GM12878 (cell line): ENCODE measurements at regions not wholly inside any gene's neighbourhood (a gene's known extent, or its start where the extent isn't known, plus 50 kb on each side); places are given as distances from the start of the nearest gene placed in this dataset.

Experiments used
- ATAC-seq: fragments of 200-7000 bp; cut with Tn5 transposase; 3 replicates; pipeline ENCODE4 v1.9.1; 2020; ENCODE audit warnings: mild to moderate bottlenecking, moderate library complexity
- BruUV-seq: library from RNA; stranded (reverse); fragments of 400-500 nt; replicated peaks from 2 replicates; lab custom pipeline; 2021; lab: Mats Ljungman, UMichigan
- CTCF ChIA-PET: fragments of 300-600 bp; sonication (Branson Sonifier 250); formaldehyde crosslinking; extraction: SDS; loops from one replicate; lab custom pipeline; 2021; ENCODE audit warnings: inconsistent platforms; lab: Yijun Ruan, JAX
- POLR2A ChIA-PET: fragments of 350-600 bp; formaldehyde crosslinking; extraction: SDS; loops from one replicate; lab custom pipeline; 2021; ENCODE audit warnings: inconsistent platforms; lab: Charles Lee
- RAD21 ChIA-PET: fragments of 300-600 bp; sonication (Branson Sonifier 250); formaldehyde crosslinking; loops from one replicate; lab custom pipeline; 2023; ENCODE audit warnings: antibody characterized with exemption; ENCODE audit not compliant: unreplicated experiment; lab: Charles Lee
- SMC1A ChIA-PET: fragments of 300-600 bp; sonication (Branson Sonifier 250); formaldehyde crosslinking; loops from one replicate; lab custom pipeline; 2023; ENCODE audit not compliant: unreplicated experiment, uncharacterized antibody; lab: Charles Lee
- DNase-seq: peaks from one replicate; pipeline ENCODE4 v3.0.0-alpha.2; 2011; ENCODE audit warnings: low read depth, low spot score
- FAIRE-seq: peaks from 3 replicates; lab custom pipeline; 2011; peaks lifted over from hg19 to GRCh38; lab: Jason Lieb, UNC
- H2AFZ ChIP-seq: 2 replicates; pipeline ENCODE4 v1.6.0; 2011; ENCODE audit warnings: low read depth, low read length, control low read depth; ENCODE audit not compliant: control insufficient read depth
- H3K27ac ChIP-seq: 2 replicates; pipeline ENCODE4 v1.5.1; 2011; ENCODE audit warnings: control low read depth; ENCODE audit not compliant: control insufficient read depth, insufficient read depth
- H3K27me3 ChIP-seq, 2 experiments: replicated peaks in 1 of 2; 2 replicates each; pipeline versions ENCODE4 v1.6.0 to v1.6.1; 2011; ENCODE audit warnings: low read length in 1 of 2; ENCODE audit not compliant: control insufficient read depth in 2 of 2, insufficient read depth in 2 of 2
- H3K36me3 ChIP-seq, 2 experiments: 2 replicates each; pipeline ENCODE4 v1.5.1; 2011; ENCODE audit warnings: low read length in 1 of 2; ENCODE audit not compliant: control insufficient read depth in 2 of 2, insufficient read depth in 2 of 2
- H3K4me1 ChIP-seq: 2 replicates; pipeline ENCODE4 v1.6.1; 2011; ENCODE audit warnings: mild to moderate bottlenecking, low read length, moderate library complexity, mixed read lengths; ENCODE audit not compliant: control insufficient read depth, insufficient read depth
- H3K4me2 ChIP-seq: 2 replicates; pipeline ENCODE4 v1.6.0; 2011; ENCODE audit warnings: control low read depth; ENCODE audit not compliant: control insufficient read depth, insufficient read depth
- H3K4me3 ChIP-seq: fragments of 200-600 bp; sonication (generic); 2 replicates; pipeline ENCODE4 v1.5.1; 2016
- H3K79me2 ChIP-seq: 2 replicates; pipeline ENCODE4 v1.6.0; 2011; ENCODE audit warnings: low read length; ENCODE audit not compliant: control insufficient read depth, insufficient read depth
- H3K9ac ChIP-seq: 2 replicates; pipeline ENCODE4 v1.8.0; 2011; ENCODE audit warnings: low read length, control low read depth, mixed read lengths; ENCODE audit not compliant: control insufficient read depth, insufficient read depth
- H3K9me3 ChIP-seq: replicated peaks from 3 replicates; pipeline ENCODE4 v1.5.1; 2011; ENCODE audit warnings: mild to moderate bottlenecking, low read length; ENCODE audit not compliant: control insufficient read depth, insufficient read depth
- H4K20me1 ChIP-seq: 2 replicates; pipeline ENCODE4 v1.6.0; 2011; ENCODE audit not compliant: control insufficient read depth, insufficient read depth
- BHLHE40 ChIP-seq, 2 experiments: fragments of 450-650 bp in 1 of 2; IDR thresholded peaks; 2 replicates each; pipeline ENCODE4 v1.6.1; 2011 to 2017; ENCODE audit warnings: low read depth in 2 of 2, borderline replicate concordance in 1 of 2, improper control_type of control experiment in 1 of 2, low read length in 1 of 2, mild to moderate bottlenecking in 1 of 2
- CEBPB ChIP-seq, 2 experiments: fragments of 150-350 bp in 1 of 2; IDR thresholded peaks; 2 replicates each; pipeline ENCODE4 v1.6.1; 2012 to 2014; ENCODE audit warnings: low read depth in 2 of 2, low read length in 2 of 2, borderline replicate concordance in 1 of 2, inconsistent platforms in 1 of 2
- CREM ChIP-seq: IDR thresholded peaks from 2 replicates; pipeline ENCODE4 v1.6.1; 2014; ENCODE audit warnings: antibody characterized with exemption, low read depth
- EED ChIP-seq: sonication (generic); IDR thresholded peaks from 2 replicates; pipeline ENCODE4 v1.6.1; 2016; ENCODE audit warnings: antibody characterized with exemption, low read depth
- IKZF2 ChIP-seq, 2 experiments: fragments of 450-650 bp; IDR thresholded peaks; 2 replicates each; pipeline ENCODE4 v1.6.1; 2017; ENCODE audit warnings: mild to moderate bottlenecking in 2 of 2, moderate library complexity in 2 of 2
- MEF2A ChIP-seq: IDR thresholded peaks from 2 replicates; pipeline ENCODE4 v1.6.1; 2011; ENCODE audit warnings: low read depth, mild to moderate bottlenecking, low read length, moderate library complexity; ENCODE audit not compliant: insufficient read depth
- NR2C2 ChIP-seq: IDR thresholded peaks from 2 replicates; pipeline ENCODE4 v1.6.1; 2011; ENCODE audit warnings: borderline replicate concordance, low read depth; ENCODE audit not compliant: control insufficient read depth, insufficient read length
- PAX5 ChIP-seq: IDR thresholded peaks from 2 replicates; pipeline ENCODE4 v1.6.1; 2011; ENCODE audit warnings: low read depth, low read length, borderline replicate concordance
- RAD21 ChIP-seq: IDR thresholded peaks from 2 replicates; pipeline ENCODE4 v1.6.1; 2011; ENCODE audit warnings: mild to moderate bottlenecking, low read depth, low read length, moderate library complexity; ENCODE audit not compliant: insufficient read depth
- RCOR1 ChIP-seq: conservative IDR thresholded peaks from 2 replicates; pipeline ENCODE4 v1.6.1; 2012; ENCODE audit warnings: low read depth, low read length, improper control_type of control experiment
- RELA ChIP-seq: fragments of 450-650 bp; IDR thresholded peaks from 2 replicates; pipeline ENCODE4 v1.8.0; 2014; ENCODE audit warnings: borderline replicate concordance; ENCODE audit not compliant: partially characterized antibody
- SIN3A ChIP-seq: IDR thresholded peaks from 2 replicates; pipeline ENCODE4 v1.6.1; 2012; ENCODE audit warnings: low read depth, low read length, improper control_type of control experiment
- SREBF1 ChIP-seq: IDR thresholded peaks from 2 replicates; pipeline ENCODE4 v1.6.1; 2012; ENCODE audit warnings: mild to moderate bottlenecking, low read length
- WRNIP1 ChIP-seq: IDR thresholded peaks from 2 replicates; pipeline ENCODE4 v1.6.1; 2011; ENCODE audit warnings: low read depth, low read length, improper control_type of control experiment, borderline replicate concordance
- in situ Hi-C: fragments of 300-500 bp; cut with MboI; formaldehyde crosslinking; loops from 9 replicates; pipeline ENCODE4 v1.14.3; 2018; ENCODE audit warnings: mixed read lengths
- intact Hi-C: fragments of 100-400 bp; cut with micrococcal nuclease; formaldehyde crosslinking; loops from one replicate; pipeline ENCODE4 v1.14.2; 2022; ENCODE audit not compliant: unreplicated experiment
- TF ChIP-seq, protein P1 (sequence below): fragments of 450-650 bp; IDR thresholded peaks from 2 replicates; pipeline ENCODE4 v1.6.1; 2018; ENCODE audit warnings: borderline replicate concordance, mild to moderate bottlenecking; ENCODE audit not compliant: partially characterized antibody
- TF ChIP-seq, protein P2 (sequence below): fragments of 450-650 bp; IDR thresholded peaks from 2 replicates; pipeline ENCODE4 v1.6.1; 2016; ENCODE audit warnings: mild to moderate bottlenecking
- TF ChIP-seq, protein P3 (sequence below): fragments of 450-650 bp; IDR thresholded peaks from 2 replicates; pipeline ENCODE4 v1.6.1; 2014; ENCODE audit warnings: mild to moderate bottlenecking

DNA sequence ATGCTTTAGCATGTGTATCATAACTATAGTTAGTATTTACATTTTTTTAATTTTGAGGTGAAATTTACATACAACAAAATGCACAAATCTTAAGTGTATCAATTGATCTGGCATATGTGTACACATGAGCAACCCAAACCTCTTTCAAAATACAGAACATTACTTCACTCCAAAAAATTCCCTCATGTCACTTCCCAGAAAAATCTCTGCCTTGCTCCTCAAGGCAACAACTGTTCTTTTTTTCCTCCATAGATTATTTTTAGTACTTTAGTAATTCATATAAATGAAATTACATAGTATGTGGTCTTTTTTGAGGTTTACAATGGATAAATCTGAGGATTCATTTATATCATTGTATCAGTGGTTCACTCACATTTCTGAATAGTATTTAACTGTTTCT lies 84.9 kb downstream of the TRIM42 start:
- no peak overlapping the region for H3K4me2 ChIP-seq
- no peak overlapping the region for H3K4me3 ChIP-seq
- no peaks in the 10 kb centered on the region for H3K9me3 ChIP-seq
- ChIA-PET CTCF (no interaction called here), SMC1A (interaction anchor here (0.9 to 2.1 kb wide), 2 partner anchors 8 to 10 kb away, joined by 3 to 5 read pairs; no protein-coding TSS in a partner anchor), RAD21 (no interaction called here), POLR2A (no interaction called here)
- no peak for ATAC-seq
- no peak for DNase-seq
- FAIRE-seq = no peak
- in situ Hi-C loops (no loop called here), intact Hi-C loops (no loop called here)
- H3K27ac ChIP-seq = no peak overlapping the region
- no peak overlapping the region for H3K9ac ChIP-seq
- H3K79me2 ChIP-seq = no peaks in the 10 kb centered on the region
- H4K20me1 ChIP-seq = no peaks in the 10 kb centered on the region
- TF ChIP-seq, protein P1, sequence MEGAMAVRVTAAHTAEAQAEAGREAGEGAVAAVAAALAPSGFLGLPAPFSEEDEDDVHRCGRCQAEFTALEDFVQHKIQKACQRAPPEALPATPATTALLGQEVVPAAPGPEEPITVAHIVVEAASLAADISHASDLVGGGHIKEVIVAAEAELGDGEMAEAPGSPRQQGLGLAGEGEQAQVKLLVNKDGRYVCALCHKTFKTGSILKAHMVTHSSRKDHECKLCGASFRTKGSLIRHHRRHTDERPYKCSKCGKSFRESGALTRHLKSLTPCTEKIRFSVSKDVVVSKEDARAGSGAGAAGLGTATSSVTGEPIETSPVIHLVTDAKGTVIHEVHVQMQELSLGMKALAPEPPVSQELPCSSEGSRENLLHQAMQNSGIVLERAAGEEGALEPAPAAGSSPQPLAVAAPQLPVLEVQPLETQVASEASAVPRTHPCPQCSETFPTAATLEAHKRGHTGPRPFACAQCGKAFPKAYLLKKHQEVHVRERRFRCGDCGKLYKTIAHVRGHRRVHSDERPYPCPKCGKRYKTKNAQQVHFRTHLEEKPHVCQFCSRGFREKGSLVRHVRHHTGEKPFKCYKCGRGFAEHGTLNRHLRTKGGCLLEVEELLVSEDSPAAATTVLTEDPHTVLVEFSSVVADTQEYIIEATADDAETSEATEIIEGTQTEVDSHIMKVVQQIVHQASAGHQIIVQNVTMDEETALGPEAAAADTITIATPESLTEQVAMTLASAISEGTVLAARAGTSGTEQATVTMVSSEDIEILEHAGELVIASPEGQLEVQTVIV = no peak
- TF ChIP-seq CEBPB (IDR thresholded peaks at IDR 0.05; ENCODE audit: borderline replicate concordance in 1 of 2, low read depth in 2 of 2, low read length in 2 of 2) = no peak
- no peak for TF ChIP-seq SIN3A
- TF ChIP-seq SREBF1 = no peak
- TF ChIP-seq CREM = no peak
- no peak for TF ChIP-seq IKZF2 (IDR thresholded peaks at IDR 0.05)
- no peak for TF ChIP-seq MEF2A
- no peak for TF ChIP-seq EED
- no peak for TF ChIP-seq RCOR1
- TF ChIP-seq BHLHE40 (IDR thresholded peaks at IDR 0.05; ENCODE audit: borderline replicate concordance in 1 of 2, low read depth in 2 of 2, low read length in 1 of 2) = no peak
- TF ChIP-seq, protein P2, sequence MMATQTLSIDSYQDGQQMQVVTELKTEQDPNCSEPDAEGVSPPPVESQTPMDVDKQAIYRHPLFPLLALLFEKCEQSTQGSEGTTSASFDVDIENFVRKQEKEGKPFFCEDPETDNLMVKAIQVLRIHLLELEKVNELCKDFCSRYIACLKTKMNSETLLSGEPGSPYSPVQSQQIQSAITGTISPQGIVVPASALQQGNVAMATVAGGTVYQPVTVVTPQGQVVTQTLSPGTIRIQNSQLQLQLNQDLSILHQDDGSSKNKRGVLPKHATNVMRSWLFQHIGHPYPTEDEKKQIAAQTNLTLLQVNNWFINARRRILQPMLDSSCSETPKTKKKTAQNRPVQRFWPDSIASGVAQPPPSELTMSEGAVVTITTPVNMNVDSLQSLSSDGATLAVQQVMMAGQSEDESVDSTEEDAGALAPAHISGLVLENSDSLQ = no peak
- no peak for TF ChIP-seq RELA
- TF ChIP-seq RAD21 = no peak
- no peak for TF ChIP-seq WRNIP1
- TF ChIP-seq NR2C2 = no peak
- TF ChIP-seq, protein P3, sequence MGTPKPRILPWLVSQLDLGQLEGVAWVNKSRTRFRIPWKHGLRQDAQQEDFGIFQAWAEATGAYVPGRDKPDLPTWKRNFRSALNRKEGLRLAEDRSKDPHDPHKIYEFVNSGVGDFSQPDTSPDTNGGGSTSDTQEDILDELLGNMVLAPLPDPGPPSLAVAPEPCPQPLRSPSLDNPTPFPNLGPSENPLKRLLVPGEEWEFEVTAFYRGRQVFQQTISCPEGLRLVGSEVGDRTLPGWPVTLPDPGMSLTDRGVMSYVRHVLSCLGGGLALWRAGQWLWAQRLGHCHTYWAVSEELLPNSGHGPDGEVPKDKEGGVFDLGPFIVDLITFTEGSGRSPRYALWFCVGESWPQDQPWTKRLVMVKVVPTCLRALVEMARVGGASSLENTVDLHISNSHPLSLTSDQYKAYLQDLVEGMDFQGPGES = no peak
- TF ChIP-seq PAX5 = no peak
- H3K36me3 ChIP-seq = no peaks in the 10 kb centered on the region
- H2AFZ ChIP-seq = no peak overlapping the region
- H3K4me1 ChIP-seq = no peaks in the 10 kb centered on the region
- BruUV-seq = no TSS peak
- no peaks in the 10 kb centered on the region for H3K27me3 ChIP-seq
